HG03571 (cell line): ENCODE measurements at regions not wholly inside any gene's neighbourhood (a gene's known extent, or its start where the extent isn't known, plus 50 kb on each side); places are given as distances from the start of the nearest gene placed in this dataset.
"Not testable (repeated sequence)": the region's sequence is repeated elsewhere in the genome, so short reads cannot be mapped to it uniquely, and the experiment has no call there.

Source experiments
- ATAC-seq: cut with Tn5 transposase; IDR thresholded peaks from one replicate; pipeline ENCODE4 v1.9.1; 2021; ENCODE audit not compliant: unreplicated experiment

GRCh38 chr4:38330321-38330720, 333.7 kb upstream of the KLF3 start:
- no peak for ATAC-seq

GRCh38 chr4:38330936-38331335, 333.1 kb upstream of the KLF3 start:
- ATAC-seq = no peak

GRCh38 chr4:38332699-38333098, 331.3 kb upstream of the KLF3 start:
- ATAC-seq = no peak

GRCh38 chr4:38333219-38333618, 330.8 kb upstream of the KLF3 start:
- ATAC-seq = no peak

GRCh38 chr4:38334791-38335190, 329.2 kb upstream of the KLF3 start:
- ATAC-seq = no peak

GRCh38 chr4:38338939-38339338, 325.1 kb upstream of the KLF3 start:
- not testable (repeated sequence) for ATAC-seq

GRCh38 chr4:38343608-38344007, 320.4 kb upstream of the KLF3 start:
- no peak for ATAC-seq

GRCh38 chr4:38344929-38345328, 319.1 kb upstream of the KLF3 start:
- no peak for ATAC-seq

GRCh38 chr4:38347251-38347650, 316.7 kb upstream of the KLF3 start:
- no peak for ATAC-seq

GRCh38 chr4:38354421-38354820, 309.6 kb upstream of the KLF3 start:
- no peak for ATAC-seq

- ATAC-seq = no peak
Observed at GRCh38 chr4:38354872-38355271, 309.1 kb upstream of the KLF3 start.

GRCh38 chr4:38356686-38357085, 307.3 kb upstream of the KLF3 start:
- ATAC-seq = no peak

- no peak for ATAC-seq
Observed at GRCh38 chr4:38357546-38357945, 306.5 kb upstream of the KLF3 start.

- ATAC-seq = no peak
Observed at GRCh38 chr4:38359113-38359512, 304.9 kb upstream of the KLF3 start.

GRCh38 chr4:38360201-38360600, 303.8 kb upstream of the KLF3 start:
- ATAC-seq = no peak

- no peak for ATAC-seq
Observed at GRCh38 chr4:38364383-38364963, 299.5 kb upstream of the KLF3 start.

GRCh38 chr4:38365261-38365660, 298.7 kb upstream of the KLF3 start:
- ATAC-seq = no peak

- ATAC-seq = no peak
Observed at GRCh38 chr4:38365748-38366310, 298.2 kb upstream of the KLF3 start.

- ATAC-seq = no peak
Observed at GRCh38 chr4:38366456-38366855, 297.5 kb upstream of the KLF3 start.

- ATAC-seq = no peak
Observed at GRCh38 chr4:38366997-38367396, 297.0 kb upstream of the KLF3 start.

GRCh38 chr4:38367642-38368174, 296.3 kb upstream of the KLF3 start:
- no peak for ATAC-seq

- ATAC-seq = no peak
Observed at GRCh38 chr4:38368613-38369012, 295.4 kb upstream of the KLF3 start.

GRCh38 chr4:38371391-38371851, 292.6 kb upstream of the KLF3 start:
- no peak for ATAC-seq
